ENCODE measurements at regions not wholly inside any gene's neighbourhood (a gene's known extent, or its start where the extent isn't known, plus 50 kb on each side); places are given as distances from the start of the nearest gene placed in this dataset.

DNA sequence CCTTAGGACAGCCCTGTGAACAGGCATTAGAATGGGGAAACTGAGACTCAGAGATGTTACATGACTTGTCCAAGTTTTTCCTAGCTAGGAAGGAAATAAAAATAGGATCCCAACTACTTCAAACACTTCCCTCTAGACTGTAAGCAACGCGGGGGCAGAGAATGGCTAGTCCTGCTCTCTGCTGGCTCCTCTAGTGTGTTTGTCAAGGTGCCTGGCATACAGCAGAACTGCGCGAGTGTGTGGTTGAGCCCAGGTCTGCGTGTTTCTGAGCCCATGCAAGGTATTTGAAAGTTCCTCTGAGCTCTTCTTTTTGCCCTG, 152.5 kb downstream of the MACROH2A1 start:
- no peak overlapping the region for H3K4ac ChIP-seq (ENCODE audit: low read depth, low read length)
- no peaks in the 10 kb centered on the region for H3K23me2 ChIP-seq (ENCODE audit: insufficient read length, low read depth, low read length, poor library complexity, severe bottlenecking)
- Mint-ChIP-seq H3K9me3 (no peaks in the 10 kb centered on the region), H3K27ac (no peak overlapping the region), H3K36me3 (ENCODE audit: insufficient read depth in 1 of 3, low read depth in 3 of 3) (no peaks in the 10 kb centered on the region), H3K4me1 (peaks cover 8 to 11% of the 10 kb centered on the region in 2 experiments), H3K27me3 (ENCODE audit: low read depth) (peaks cover 14% of the 10 kb centered on the region), H3K4me3 (no peak overlapping the region)
- no peak overlapping the region for H4K8ac ChIP-seq (replicated peaks; ENCODE audit: insufficient read length, low read depth, low read length)
- H3K18ac ChIP-seq (ENCODE audit: insufficient read length, low read depth, low read length) = no peak overlapping the region
- H2AFZ ChIP-seq (ENCODE audit: low read length) = no peak overlapping the region
- no peak overlapping the region for H3K23ac ChIP-seq (ENCODE audit: insufficient read length, low read depth, low read length)
- no peak overlapping the region for H3T11ph ChIP-seq (ENCODE audit: low read length)
- H3K27ac ChIP-seq (ENCODE audit: insufficient read length, low read depth, low read length) = no peak overlapping the region
- no peak overlapping the region for H2BK15ac ChIP-seq (ENCODE audit: low read depth, low read length)
- H2BK20ac ChIP-seq (ENCODE audit: low read depth, low read length, poor library complexity, severe bottlenecking) = no peak overlapping the region
- H4K20me1 ChIP-seq (ENCODE audit: control insufficient read depth, insufficient read depth, insufficient read length) = no peaks in the 10 kb centered on the region
- no peaks in the 10 kb centered on the region for H3K4me1 ChIP-seq (ENCODE audit: insufficient read depth, low read length)
- H3K79me2 ChIP-seq (ENCODE audit: insufficient read depth, low read length) = no peaks in the 10 kb centered on the region
- H3K4me2 ChIP-seq (ENCODE audit: insufficient read depth, insufficient read length, low read length) = no peak overlapping the region
- H4K5ac ChIP-seq (ENCODE audit: insufficient read length, low read depth, low read length) = no peak overlapping the region
- H3K56ac ChIP-seq (ENCODE audit: insufficient read length, low read depth, low read length) = no peak overlapping the region
- no peak overlapping the region; the same call in 1 of the 2 replicates for H3K14ac ChIP-seq (ENCODE audit: insufficient read depth, low read length)
- H2BK5ac ChIP-seq (ENCODE audit: insufficient read length, low read length) = no peak overlapping the region
- H2BK120ac ChIP-seq (ENCODE audit: low read depth, low read length, poor library complexity, severe bottlenecking) = no peak overlapping the region
- no peak overlapping the region for H4K91ac ChIP-seq (ENCODE audit: insufficient read length, low read depth, low read length)
- no peak overlapping the region for H2AK5ac ChIP-seq (ENCODE audit: insufficient read length, low read length)
- TF ChIP-seq, protein P1, sequence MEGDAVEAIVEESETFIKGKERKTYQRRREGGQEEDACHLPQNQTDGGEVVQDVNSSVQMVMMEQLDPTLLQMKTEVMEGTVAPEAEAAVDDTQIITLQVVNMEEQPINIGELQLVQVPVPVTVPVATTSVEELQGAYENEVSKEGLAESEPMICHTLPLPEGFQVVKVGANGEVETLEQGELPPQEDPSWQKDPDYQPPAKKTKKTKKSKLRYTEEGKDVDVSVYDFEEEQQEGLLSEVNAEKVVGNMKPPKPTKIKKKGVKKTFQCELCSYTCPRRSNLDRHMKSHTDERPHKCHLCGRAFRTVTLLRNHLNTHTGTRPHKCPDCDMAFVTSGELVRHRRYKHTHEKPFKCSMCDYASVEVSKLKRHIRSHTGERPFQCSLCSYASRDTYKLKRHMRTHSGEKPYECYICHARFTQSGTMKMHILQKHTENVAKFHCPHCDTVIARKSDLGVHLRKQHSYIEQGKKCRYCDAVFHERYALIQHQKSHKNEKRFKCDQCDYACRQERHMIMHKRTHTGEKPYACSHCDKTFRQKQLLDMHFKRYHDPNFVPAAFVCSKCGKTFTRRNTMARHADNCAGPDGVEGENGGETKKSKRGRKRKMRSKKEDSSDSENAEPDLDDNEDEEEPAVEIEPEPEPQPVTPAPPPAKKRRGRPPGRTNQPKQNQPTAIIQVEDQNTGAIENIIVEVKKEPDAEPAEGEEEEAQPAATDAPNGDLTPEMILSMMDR (conservative IDR thresholded peaks at IDR 0.05) = no peak
- no peaks in the 10 kb centered on the region for H3K79me1 ChIP-seq (ENCODE audit: insufficient read depth, low read depth, low read length, poor library complexity, severe bottlenecking)
- H3K9ac ChIP-seq (ENCODE audit: extremely low read depth, insufficient read length, low read length) = no peak overlapping the region
- no peak overlapping the region for H2BK12ac ChIP-seq (ENCODE audit: insufficient read length, low read depth, low read length)
- WGBS (ENCODE audit: extremely low coverage, insufficient read length, low lambda C conversion rate) = no CpG with 5 or more reads among the region's 5 CpGs
- H3K9me3 ChIP-seq (ENCODE audit: control insufficient read depth, low read depth, low read length) = no peaks in the 10 kb centered on the region
- DNase-seq = no peak
- no peaks in the 10 kb centered on the region for H3K27me3 ChIP-seq (ENCODE audit: insufficient read depth, low read length)
